ENCODE measurements at regions not wholly inside any gene's neighbourhood (a gene's known extent, or its start where the extent isn't known, plus 50 kb on each side); places are given as distances from the start of the nearest gene placed in this dataset.
"Not testable (repeated sequence)": the region's sequence is repeated elsewhere in the genome, so short reads cannot be mapped to it uniquely, and the experiment has no call there.

- H3K27me3 Mint-ChIP-seq (ENCODE audit: insufficient read depth), result peaks cover 3% of the 10 kb centered on the region
- DNase-seq (ENCODE audit: low spot score), result no peak
- no peaks in the 10 kb centered on the region for H3K4me1 Mint-ChIP-seq (ENCODE audit: low read depth)
- H3K4me3 Mint-ChIP-seq, result no peak overlapping the region
- H3K27ac Mint-ChIP-seq, result no peak overlapping the region
- H3K9me3 Mint-ChIP-seq, result no peaks in the 10 kb centered on the region
- intact Hi-C loops (cut with micrococcal nuclease), result no loop called here
- H3K36me3 Mint-ChIP-seq (ENCODE audit: low read depth), result no peaks in the 10 kb centered on the region
Observed at GRCh38 chr2:129798626-129799025, 180.8 kb upstream of the RAB6C start.

DNA sequence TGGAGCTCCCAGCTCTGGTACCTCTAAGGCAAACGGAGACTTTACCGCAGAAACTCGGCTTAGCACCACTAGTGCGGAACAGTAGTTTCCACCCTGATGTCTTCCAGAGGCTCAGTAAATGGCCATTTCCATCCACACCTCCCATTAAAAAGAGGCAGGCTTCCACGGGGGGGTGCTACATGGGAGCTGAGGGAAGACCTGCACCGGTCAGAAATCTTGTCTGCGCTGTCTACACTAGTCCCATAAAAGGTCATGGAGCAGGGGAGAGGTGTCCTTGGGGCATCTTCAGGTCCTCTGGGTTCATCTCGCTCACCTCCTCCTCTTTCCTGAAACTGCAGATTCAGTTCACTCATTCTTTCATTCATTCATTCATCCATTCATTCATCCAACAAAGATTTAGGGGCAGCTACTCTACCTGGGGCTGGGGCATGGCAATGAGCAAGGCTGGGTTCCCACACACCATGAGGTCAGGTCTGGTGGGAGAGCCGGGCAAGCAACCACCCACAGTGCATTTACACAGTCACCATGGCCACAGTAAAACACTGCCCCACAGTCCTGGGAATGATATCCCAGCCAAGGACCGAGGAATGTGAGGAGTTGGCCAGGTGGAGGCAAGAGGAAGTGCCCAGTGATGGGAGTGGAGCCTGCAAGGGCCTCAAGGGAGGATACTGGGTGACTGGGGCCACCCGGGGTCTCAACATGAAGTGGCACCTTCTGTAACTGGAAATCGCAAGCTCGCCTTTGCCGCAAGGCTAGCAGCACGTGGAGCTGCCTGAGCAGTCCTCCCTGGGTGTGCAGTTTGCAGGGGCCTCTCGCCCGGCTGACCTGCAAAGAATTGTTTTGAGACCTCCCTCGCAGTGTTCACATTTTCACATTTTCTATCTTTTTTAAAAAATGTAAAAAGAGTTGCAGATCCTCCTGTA, 180.2 kb upstream of the RAB6C start:
- Mint-ChIP-seq H3K27me3 (ENCODE audit: insufficient read depth) (peaks cover 3% of the 10 kb centered on the region), H3K4me3 (no peak overlapping the region), H3K27ac (no peak overlapping the region), H3K9me3 (no peaks in the 10 kb centered on the region), H3K36me3 (ENCODE audit: low read depth) (no peaks in the 10 kb centered on the region), H3K4me1 (ENCODE audit: low read depth) (no peaks in the 10 kb centered on the region)
- no peak for DNase-seq (ENCODE audit: low spot score)
- intact Hi-C loops (cut with micrococcal nuclease), result no loop called here

GRCh38 chr2:129800285-129800684, 179.2 kb upstream of the RAB6C start:
- Mint-ChIP-seq H3K27ac (no peak overlapping the region), H3K9me3 (no peaks in the 10 kb centered on the region), H3K27me3 (ENCODE audit: insufficient read depth) (peaks cover 3% of the 10 kb centered on the region), H3K4me3 (no peak overlapping the region), H3K4me1 (ENCODE audit: low read depth) (no peaks in the 10 kb centered on the region), H3K36me3 (ENCODE audit: low read depth) (no peaks in the 10 kb centered on the region)
- intact Hi-C loops (cut with micrococcal nuclease), result no loop called here
- DNase-seq (ENCODE audit: low spot score), result no peak

GRCh38 chr2:129800686-129801085, 178.8 kb upstream of the RAB6C start:
- no peak for DNase-seq (ENCODE audit: low spot score)
- Mint-ChIP-seq H3K27me3 (ENCODE audit: insufficient read depth) (peaks cover 3% of the 10 kb centered on the region), H3K36me3 (ENCODE audit: low read depth) (no peaks in the 10 kb centered on the region), H3K9me3 (no peaks in the 10 kb centered on the region), H3K4me3 (no peak overlapping the region), H3K4me1 (ENCODE audit: low read depth) (no peaks in the 10 kb centered on the region), H3K27ac (no peak overlapping the region)
- intact Hi-C loops (cut with micrococcal nuclease), result no loop called here

GRCh38 chr2:129801575-129801974, 177.9 kb upstream of the RAB6C start:
- no peaks in the 10 kb centered on the region for H3K9me3 Mint-ChIP-seq
- H3K4me3 Mint-ChIP-seq, result no peak overlapping the region
- H3K4me1 Mint-ChIP-seq (ENCODE audit: low read depth), result no peaks in the 10 kb centered on the region
- H3K36me3 Mint-ChIP-seq (ENCODE audit: low read depth), result no peaks in the 10 kb centered on the region
- H3K27me3 Mint-ChIP-seq (ENCODE audit: insufficient read depth), result peaks cover 3% of the 10 kb centered on the region
- H3K27ac Mint-ChIP-seq, result no peak overlapping the region
- no peak for DNase-seq (ENCODE audit: low spot score)
- intact Hi-C loops (cut with micrococcal nuclease), result no loop called here

GRCh38 chr2:129802290-129802689, 177.2 kb upstream of the RAB6C start:
- peaks cover 3% of the 10 kb centered on the region for H3K27me3 Mint-ChIP-seq (ENCODE audit: insufficient read depth)
- no peaks in the 10 kb centered on the region for H3K36me3 Mint-ChIP-seq (ENCODE audit: low read depth)
- no peak for DNase-seq (ENCODE audit: low spot score)
- no peaks in the 10 kb centered on the region for H3K9me3 Mint-ChIP-seq
- no peak overlapping the region for H3K4me3 Mint-ChIP-seq
- no peak overlapping the region for H3K27ac Mint-ChIP-seq
- no peaks in the 10 kb centered on the region for H3K4me1 Mint-ChIP-seq (ENCODE audit: low read depth)
- intact Hi-C loops (cut with micrococcal nuclease), result no loop called here

DNA sequence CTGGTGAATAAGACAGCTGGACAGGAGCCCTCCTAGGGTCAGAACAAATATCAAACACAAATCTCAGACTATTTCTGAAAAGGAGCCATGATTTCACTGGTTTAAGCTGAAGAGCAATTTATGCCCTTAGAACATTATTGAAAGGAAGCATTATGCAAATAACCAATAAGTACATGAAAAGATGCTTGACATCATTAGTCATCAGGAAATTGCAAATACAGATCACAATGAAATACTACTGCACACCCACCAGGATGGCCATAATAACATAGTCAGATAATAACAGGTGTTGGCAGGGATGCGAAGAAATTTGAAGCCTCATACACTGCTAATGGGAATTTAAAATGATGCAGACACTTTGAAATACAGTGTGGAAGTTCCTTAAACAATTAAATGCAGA, 176.4 kb upstream of the RAB6C start:
- H3K27ac Mint-ChIP-seq, result no peak overlapping the region

DNA sequence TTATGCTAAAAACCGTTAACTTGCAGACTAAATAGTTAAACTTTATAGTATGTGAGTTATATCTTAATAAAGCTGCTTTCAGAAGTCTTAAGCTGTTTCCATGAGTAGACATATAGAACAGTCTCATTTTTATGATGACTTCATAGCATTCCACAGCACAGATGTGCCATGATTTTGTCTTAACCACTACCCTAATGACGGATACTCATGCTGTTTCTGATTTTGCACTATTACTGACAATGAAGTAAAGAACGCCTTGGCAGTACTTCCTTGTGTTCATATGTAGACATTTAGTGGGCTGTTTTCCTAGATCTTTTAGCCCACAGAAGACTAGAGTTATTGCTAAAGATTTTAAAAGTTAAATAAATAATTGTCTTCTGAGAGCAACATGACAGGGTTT, 175.6 kb upstream of the RAB6C start:
- no peak overlapping the region for H3K4me3 Mint-ChIP-seq
- no peaks in the 10 kb centered on the region for H3K9me3 Mint-ChIP-seq
- no peaks in the 10 kb centered on the region for H3K4me1 Mint-ChIP-seq (ENCODE audit: low read depth)
- DNase-seq (ENCODE audit: low spot score), result no peak
- intact Hi-C loops (cut with micrococcal nuclease), result no loop called here
- no peaks in the 10 kb centered on the region for H3K36me3 Mint-ChIP-seq (ENCODE audit: low read depth)
- H3K27me3 Mint-ChIP-seq (ENCODE audit: insufficient read depth), result peaks cover 3% of the 10 kb centered on the region
- no peak overlapping the region for H3K27ac Mint-ChIP-seq

More for the DNA sequence above, 176.4 kb upstream of the RAB6C start:
- H3K9me3 Mint-ChIP-seq, result no peaks in the 10 kb centered on the region
- intact Hi-C loops (cut with micrococcal nuclease), result no loop called here
- no peak for DNase-seq (ENCODE audit: low spot score)
- H3K4me3 Mint-ChIP-seq, result no peak overlapping the region
- H3K27me3 Mint-ChIP-seq (ENCODE audit: insufficient read depth), result peaks cover 3% of the 10 kb centered on the region
- no peaks in the 10 kb centered on the region for H3K36me3 Mint-ChIP-seq (ENCODE audit: low read depth)
- no peaks in the 10 kb centered on the region for H3K4me1 Mint-ChIP-seq (ENCODE audit: low read depth)

DNA sequence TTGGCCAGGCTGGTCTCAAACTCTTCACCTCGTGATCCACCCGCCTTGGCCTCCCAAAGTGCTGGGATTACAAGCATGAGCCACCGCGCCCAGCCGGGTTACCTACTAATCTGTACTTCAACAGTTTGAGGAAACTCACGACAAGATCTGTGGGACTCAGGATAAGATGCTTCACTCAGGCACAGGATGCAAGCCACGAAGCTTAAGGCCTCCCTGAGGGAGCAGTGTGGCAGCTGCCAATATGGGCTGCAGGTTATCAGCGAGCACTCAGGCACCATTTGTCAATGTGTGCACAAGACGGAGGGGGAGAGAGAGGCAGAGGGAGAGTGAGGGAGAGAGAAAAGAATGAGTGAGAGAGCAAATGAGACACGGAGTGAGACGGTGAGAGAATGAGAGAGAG, 173.6 kb upstream of the RAB6C start:
- no peak overlapping the region for H3K27ac Mint-ChIP-seq
- no peaks in the 10 kb centered on the region for H3K4me1 Mint-ChIP-seq (ENCODE audit: low read depth)
- H3K36me3 Mint-ChIP-seq (ENCODE audit: low read depth), result no peaks in the 10 kb centered on the region
- no peaks in the 10 kb centered on the region for H3K9me3 Mint-ChIP-seq
- intact Hi-C loops (cut with micrococcal nuclease), result no loop called here
- peaks cover 7% of the 10 kb centered on the region for H3K27me3 Mint-ChIP-seq (ENCODE audit: insufficient read depth)
- no peak for DNase-seq (ENCODE audit: low spot score)
- no peak overlapping the region for H3K4me3 Mint-ChIP-seq

DNA sequence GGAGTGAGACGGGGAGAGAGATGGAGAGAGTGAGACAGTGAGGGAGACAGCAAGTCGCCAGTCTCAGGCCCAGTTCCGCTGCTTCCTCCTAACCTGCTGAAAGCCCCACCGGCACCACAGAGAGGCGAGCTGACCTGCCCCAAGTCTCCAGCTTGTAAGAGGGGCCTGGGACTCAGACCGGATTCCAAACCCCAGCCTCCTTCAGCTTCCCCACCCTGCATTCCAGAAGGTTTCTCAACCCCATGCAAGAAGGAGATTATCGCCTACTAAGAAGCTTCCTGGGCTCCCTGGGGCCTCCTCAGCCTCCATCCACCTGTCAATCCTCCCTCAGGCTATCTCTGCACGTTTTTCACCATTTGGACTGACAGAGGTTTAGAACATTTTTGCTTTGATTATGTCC, 173.1 kb upstream of the RAB6C start:
- H3K4me1 Mint-ChIP-seq (ENCODE audit: low read depth), result no peaks in the 10 kb centered on the region
- intact Hi-C loops (cut with micrococcal nuclease), result no loop called here
- no peaks in the 10 kb centered on the region for H3K9me3 Mint-ChIP-seq
- no peak overlapping the region for H3K4me3 Mint-ChIP-seq
- no peak overlapping the region for H3K27ac Mint-ChIP-seq
- peaks cover 9% of the 10 kb centered on the region for H3K27me3 Mint-ChIP-seq (ENCODE audit: insufficient read depth)
- no peak for DNase-seq (ENCODE audit: low spot score)
- no peaks in the 10 kb centered on the region for H3K36me3 Mint-ChIP-seq (ENCODE audit: low read depth)

GRCh38 chr2:129806990-129807389, 172.5 kb upstream of the RAB6C start:
- Mint-ChIP-seq H3K36me3 (ENCODE audit: low read depth) (no peaks in the 10 kb centered on the region), H3K4me1 (ENCODE audit: low read depth) (no peaks in the 10 kb centered on the region), H3K9me3 (no peaks in the 10 kb centered on the region), H3K27ac (no peak overlapping the region), H3K27me3 (ENCODE audit: insufficient read depth) (peaks cover 9% of the 10 kb centered on the region), H3K4me3 (no peak overlapping the region)
- DNase-seq (ENCODE audit: low spot score), result no peak
- intact Hi-C loops (cut with micrococcal nuclease), result no loop called here

DNA sequence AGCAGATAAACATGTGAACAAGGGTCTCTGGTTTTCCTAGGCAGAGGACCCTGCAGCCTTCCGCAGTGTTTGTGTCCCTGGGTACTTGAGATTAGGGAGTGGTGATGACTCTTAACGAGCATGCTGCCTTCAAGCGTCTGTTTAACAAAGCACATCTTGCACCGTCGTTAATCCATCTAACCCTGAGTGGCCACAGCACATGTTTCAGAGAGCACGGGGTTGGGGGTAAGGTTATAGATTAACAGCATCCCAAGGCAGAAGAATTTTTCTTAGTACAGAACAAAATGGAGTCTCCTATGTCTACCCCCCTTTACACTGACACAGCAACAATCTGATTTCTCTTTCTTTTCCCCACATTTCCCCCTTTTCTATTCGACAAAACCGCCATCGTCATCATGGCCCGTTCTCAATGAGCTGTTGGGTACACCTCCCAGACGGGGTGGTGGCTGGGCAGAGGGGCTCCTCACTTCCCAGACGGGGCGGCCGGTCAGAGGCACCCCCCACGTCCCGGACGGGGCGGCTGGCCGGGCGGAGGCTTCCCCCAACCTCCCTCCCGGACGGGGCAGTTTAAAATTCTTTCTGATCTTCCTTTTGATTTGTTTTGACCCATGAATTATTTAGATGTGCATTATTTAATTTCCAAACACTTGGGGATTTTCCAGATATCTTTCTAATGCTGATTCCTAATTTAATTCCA, 171.7 kb upstream of the RAB6C start:
- H3K9me3 Mint-ChIP-seq; DNase-seq (ENCODE audit: low spot score); intact Hi-C loops (cut with micrococcal nuclease); H3K27ac Mint-ChIP-seq; H3K4me3 Mint-ChIP-seq; H3K4me1 Mint-ChIP-seq (ENCODE audit: low read depth); H3K27me3 Mint-ChIP-seq (ENCODE audit: insufficient read depth); H3K36me3 Mint-ChIP-seq (ENCODE audit: low read depth): not testable (repeated sequence)

DNA sequence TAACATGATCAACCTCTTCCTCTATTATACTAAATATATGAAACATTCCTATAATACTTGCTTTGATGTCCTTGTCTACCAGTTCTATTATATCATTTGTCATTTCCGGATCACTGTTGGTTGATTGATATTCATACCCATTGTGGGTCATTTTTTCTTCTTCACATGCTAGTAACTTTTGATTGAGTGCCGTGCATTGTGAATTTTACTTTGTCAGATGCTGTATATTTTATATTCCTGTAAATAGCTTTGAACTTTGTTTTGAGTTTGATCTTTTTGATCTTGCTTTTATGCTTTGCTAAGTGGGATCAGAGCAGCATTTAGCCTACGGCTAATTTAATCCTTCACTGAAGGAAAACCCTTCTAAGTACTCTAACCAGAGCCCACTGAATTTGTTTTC, 168.9 kb upstream of the RAB6C start:
- Mint-ChIP-seq H3K4me1 (ENCODE audit: low read depth) (no peaks in the 10 kb centered on the region), H3K4me3 (no peak overlapping the region), H3K27ac (no peak overlapping the region), H3K27me3 (ENCODE audit: insufficient read depth) (peaks cover 10% of the 10 kb centered on the region), H3K9me3 (peaks cover 3% of the 10 kb centered on the region), H3K36me3 (ENCODE audit: low read depth) (no peaks in the 10 kb centered on the region)
- DNase-seq (ENCODE audit: low spot score), result no peak
- intact Hi-C loops (cut with micrococcal nuclease), result no loop called here

All from activated T-helper 1 cell treated with anti-CD3 and anti-CD28 coated beads, Interleukin-12 subunit alpha, Interleukin-12 subunit beta, Interleukin-2, Interleukin-4 antibody, amounts not matched to agents 30 ng/mL and 10 ng/mL and 1 ng/mL, durations not matched to agents 14 hours and 24 hours and 36 hours (primary cell).